ENCODE measurements at regions not wholly inside any gene's neighbourhood (a gene's known extent, or its start where the extent isn't known, plus 50 kb on each side); places are given as distances from the start of the nearest gene placed in this dataset.

GRCh38 chr16:75841517-75841916 is 115.2 kb upstream of the CPHXL start:
- no peak for TF ChIP-seq POLR2A (IDR thresholded peaks at IDR 0.05; ENCODE audit: extremely low read depth, insufficient read length)
- no peak for TF ChIP-seq MYC (IDR thresholded peaks at IDR 0.05; ENCODE audit: low read depth, low read length)
- TF ChIP-seq MAX (IDR thresholded peaks at IDR 0.05; ENCODE audit: low read depth, low read length): no peak

Data from NB4 (cell line).